Lung (tissue), 11 donors: ENCODE measurements at regions not wholly inside any gene's neighbourhood (a gene's known extent, or its start where the extent isn't known, plus 50 kb on each side); places are given as distances from the start of the nearest gene placed in this dataset.

ENCODE experiments used
- ATAC-seq: fragments of 200-7000 bp; cut with Tn5 transposase; one replicate; pipeline ENCODE4 v1.9.1; 2020; ENCODE audit warnings: moderate number of reproducible peaks; ENCODE audit not compliant: insufficient read depth, low FRiP score
- DNase-seq, 3 donors: peaks; one replicate each; pipeline ENCODE4 v3.0.0-alpha.2; 2013 to 2017
- H3K27ac ChIP-seq, 2 donors: one replicate each; pipeline ENCODE4 v1.5.1; 2013; ENCODE audit warnings: mild to moderate bottlenecking in 2 of 2, moderate library complexity in 2 of 2, control low read depth in 1 of 2, inconsistent platforms in 1 of 2, low read depth in 1 of 2, low read length in 1 of 2
- H3K27me3 ChIP-seq, 3 donors: one replicate each; pipeline ENCODE4 v1.5.1; 2013; ENCODE audit warnings: low read length in 2 of 3; ENCODE audit not compliant: control insufficient read depth in 3 of 3, insufficient read depth in 3 of 3
- H3K36me3 ChIP-seq, 4 donors: one replicate each; pipeline ENCODE4 v1.5.1; 2013; ENCODE audit warnings: low read length in 4 of 4, mild to moderate bottlenecking in 1 of 4, moderate library complexity in 1 of 4; ENCODE audit not compliant: control insufficient read depth in 4 of 4, insufficient read depth in 4 of 4
- H3K4me1 ChIP-seq, 5 donors: one replicate each; pipeline ENCODE4 v1.5.1; 2013; ENCODE audit warnings: low read length in 5 of 5, mild to moderate bottlenecking in 2 of 5, moderate library complexity in 1 of 5; ENCODE audit not compliant: control insufficient read depth in 5 of 5, insufficient read depth in 5 of 5
- H3K4me3 ChIP-seq: one replicate; pipeline ENCODE4 v1.5.1; 2013; ENCODE audit warnings: mild to moderate bottlenecking, control low read depth, moderate library complexity
- H3K9ac ChIP-seq, 2 donors: one replicate each; pipeline ENCODE4 v1.5.1; 2013; ENCODE audit warnings: low read length in 2 of 2, control low read depth in 1 of 2; ENCODE audit not compliant: insufficient read depth in 1 of 2
- H3K9me3 ChIP-seq, 4 donors: one replicate each; pipeline ENCODE4 v1.5.1; 2013; ENCODE audit warnings: low read length in 3 of 4, mild to moderate bottlenecking in 1 of 4, moderate library complexity in 1 of 4; ENCODE audit not compliant: control insufficient read depth in 4 of 4, insufficient read depth in 3 of 4
- WGBS, 2 donors: extraction: QIAGEN DNeasy Blood & Tissue Kit; methylation state at CpG; one replicate each; pipeline ENCODE4 v1.1.7; 2013; 5-methylcytosine and 5-hydroxymethylcytosine counted together
- TF ChIP-seq, protein P1 (sequence below): IDR thresholded peaks from 2 replicates; pipeline ENCODE4 v1.5.1; 2012; ENCODE audit warnings: mild to moderate bottlenecking; ENCODE audit errors: control extremely low read depth, extremely low read depth
- donor health status: control.
- donor health status: control.
- donor health status: Bipolar disorder and iron deficiency.
- donor health status: healthy.
- donor health status: DM: yes; HTN: yes; CAD: no.

DNA sequence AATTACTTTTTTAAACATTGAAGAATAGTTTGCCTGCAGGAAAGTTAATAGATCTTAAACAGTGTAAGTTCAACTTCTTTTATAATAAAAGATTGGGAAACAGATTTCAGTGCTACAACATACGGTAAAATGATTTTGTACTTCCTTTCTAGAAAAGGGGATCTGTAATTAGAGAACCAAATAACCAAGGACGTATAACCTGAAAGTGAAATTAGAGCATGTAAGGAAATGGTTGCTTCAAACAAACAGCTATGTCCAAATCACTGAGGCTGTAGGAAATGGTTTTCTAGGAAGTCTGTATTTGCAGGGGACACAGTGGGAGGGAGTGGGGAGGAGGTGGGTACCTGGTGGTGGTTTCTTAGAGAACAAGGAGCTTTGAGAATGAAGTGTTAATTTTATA lies 57.9 kb upstream of the EXOC6 start:
- Histone ChIP-seq H3K4me3 (no peak overlapping the region), H3K4me1 (no peaks in the 10 kb centered on the region), H3K9ac (no peak overlapping the region), H3K9me3 (no peaks in the 10 kb centered on the region), H3K27ac (no peak overlapping the region), H3K36me3 (no peaks in the 10 kb centered on the region), H3K27me3 (no peaks in the 10 kb centered on the region)
- ATAC-seq (no peak), DNase-seq (peak in 1 of 3 donors; percentile 6)
- TF ChIP-seq, protein P1, sequence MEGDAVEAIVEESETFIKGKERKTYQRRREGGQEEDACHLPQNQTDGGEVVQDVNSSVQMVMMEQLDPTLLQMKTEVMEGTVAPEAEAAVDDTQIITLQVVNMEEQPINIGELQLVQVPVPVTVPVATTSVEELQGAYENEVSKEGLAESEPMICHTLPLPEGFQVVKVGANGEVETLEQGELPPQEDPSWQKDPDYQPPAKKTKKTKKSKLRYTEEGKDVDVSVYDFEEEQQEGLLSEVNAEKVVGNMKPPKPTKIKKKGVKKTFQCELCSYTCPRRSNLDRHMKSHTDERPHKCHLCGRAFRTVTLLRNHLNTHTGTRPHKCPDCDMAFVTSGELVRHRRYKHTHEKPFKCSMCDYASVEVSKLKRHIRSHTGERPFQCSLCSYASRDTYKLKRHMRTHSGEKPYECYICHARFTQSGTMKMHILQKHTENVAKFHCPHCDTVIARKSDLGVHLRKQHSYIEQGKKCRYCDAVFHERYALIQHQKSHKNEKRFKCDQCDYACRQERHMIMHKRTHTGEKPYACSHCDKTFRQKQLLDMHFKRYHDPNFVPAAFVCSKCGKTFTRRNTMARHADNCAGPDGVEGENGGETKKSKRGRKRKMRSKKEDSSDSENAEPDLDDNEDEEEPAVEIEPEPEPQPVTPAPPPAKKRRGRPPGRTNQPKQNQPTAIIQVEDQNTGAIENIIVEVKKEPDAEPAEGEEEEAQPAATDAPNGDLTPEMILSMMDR = no peak
- 18 to 40% methylated on average over 2 of the region's 2 CpGs for WGBS, 2 donors

DNA sequence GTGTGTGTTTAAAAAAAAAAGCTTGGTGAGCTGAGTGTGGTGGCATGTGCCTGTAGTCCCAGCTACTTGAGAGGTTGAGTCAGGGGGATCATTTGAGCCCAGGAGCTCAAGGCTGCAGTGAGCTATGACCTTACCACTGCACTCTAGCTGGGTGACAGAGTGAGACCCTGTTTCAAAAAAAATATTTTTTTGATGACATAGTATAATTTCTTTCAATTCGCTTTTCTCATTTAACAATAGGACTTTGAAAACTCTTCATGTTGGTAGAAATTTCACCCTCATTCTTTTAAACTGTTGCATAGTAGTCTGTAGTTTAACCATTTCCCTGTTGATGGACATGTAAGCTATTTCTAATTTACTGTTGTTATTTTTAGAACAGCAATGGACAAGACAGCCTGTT lies 55.7 kb upstream of the EXOC6 start:
- TF ChIP-seq, protein P1 = no peak
- Histone ChIP-seq H3K9ac (no peak overlapping the region), H3K4me1 (no peaks in the 10 kb centered on the region), H3K4me3 (no peak overlapping the region), H3K9me3 (no peaks in the 10 kb centered on the region), H3K36me3 (no peaks in the 10 kb centered on the region), H3K27ac (no peak overlapping the region), H3K27me3 (no peaks in the 10 kb centered on the region)
- 95 to 98% methylated on average over 1 of the region's 1 CpG for WGBS, 2 donors
- ATAC-seq (no peak), DNase-seq (no peak)
